HG02642 (cell line): ENCODE measurements at regions not wholly inside any gene's neighbourhood (a gene's known extent, or its start where the extent isn't known, plus 50 kb on each side); places are given as distances from the start of the nearest gene placed in this dataset.

ENCODE experiments used
- ATAC-seq: cut with Tn5 transposase; IDR thresholded peaks from one replicate; pipeline ENCODE4 v1.9.1; 2021; ENCODE audit warnings: mild to moderate bottlenecking; ENCODE audit not compliant: unreplicated experiment, poor library complexity

GRCh38 chr7:124366118-124366517, 333.3 kb upstream of the TMEM229A start:
- ATAC-seq, result no peak

DNA sequence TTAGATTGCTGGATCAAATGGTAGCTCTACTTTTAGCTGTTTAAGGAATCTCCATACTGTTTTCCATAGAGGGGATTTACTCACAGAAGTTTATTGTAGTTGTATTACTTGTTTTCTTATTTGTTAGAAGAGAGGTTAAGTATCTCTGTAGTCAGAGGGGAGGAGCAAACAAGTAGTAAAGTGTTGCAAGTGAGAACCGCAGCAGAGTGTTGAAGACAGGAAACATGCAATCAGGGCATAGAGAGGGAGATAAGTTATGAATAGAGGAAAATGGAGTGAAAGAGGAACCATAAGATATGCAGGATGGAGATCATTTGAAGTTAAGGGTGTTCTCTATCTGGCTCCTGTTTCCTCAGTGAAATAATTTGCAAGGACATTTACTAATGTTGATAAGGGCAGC, 331.4 kb upstream of the TMEM229A start:
- no peak for ATAC-seq

DNA sequence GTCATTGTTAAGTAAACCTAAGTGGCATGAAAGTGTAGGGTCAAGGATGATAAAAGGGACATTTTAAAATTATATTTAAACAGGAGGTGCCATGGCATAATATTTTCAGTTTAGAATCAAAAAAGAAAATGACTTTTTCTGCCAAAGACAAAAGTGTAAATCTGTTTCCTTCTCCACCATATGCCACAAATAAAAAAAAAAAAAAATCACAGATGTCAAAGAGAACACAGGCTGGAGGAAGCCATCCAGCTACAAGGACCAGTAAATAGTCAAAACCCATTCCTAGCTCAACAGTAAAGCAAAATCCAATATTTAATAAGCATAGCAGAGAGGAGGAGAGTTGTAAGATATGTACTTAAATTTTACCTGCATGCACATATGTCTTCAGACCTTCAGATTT, 321.3 kb upstream of the TMEM229A start:
- no peak for ATAC-seq

DNA sequence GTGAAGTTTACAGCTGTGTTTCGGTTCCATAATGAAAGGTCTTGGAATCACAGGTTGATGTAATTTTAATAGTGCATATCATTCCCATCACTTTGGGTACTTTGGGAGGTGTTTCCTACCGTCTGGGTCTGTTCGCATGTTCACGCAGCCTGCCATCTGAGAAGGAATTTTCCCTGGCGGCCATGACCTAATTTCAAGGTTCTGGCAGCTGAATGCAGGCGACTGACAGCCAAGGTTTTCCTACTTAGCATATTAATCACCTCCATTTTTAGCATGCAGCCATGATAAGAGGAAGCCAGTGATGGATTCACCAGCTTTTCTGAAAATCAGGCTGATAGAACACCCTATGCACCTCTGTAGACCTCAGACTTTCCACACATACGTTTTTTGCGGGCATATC, 319.1 kb upstream of the TMEM229A start:
- no peak for ATAC-seq

- ATAC-seq, result no peak
These were observed 316.6 kb upstream of the TMEM229A start for GRCh38 chr7:124349443-124349842.

GRCh38 chr7:124338861-124339260, 306.0 kb upstream of the TMEM229A start:
- no peak for ATAC-seq

GRCh38 chr7:124330731-124331407, 298.0 kb upstream of the TMEM229A start:
- ATAC-seq, result no peak

DNA sequence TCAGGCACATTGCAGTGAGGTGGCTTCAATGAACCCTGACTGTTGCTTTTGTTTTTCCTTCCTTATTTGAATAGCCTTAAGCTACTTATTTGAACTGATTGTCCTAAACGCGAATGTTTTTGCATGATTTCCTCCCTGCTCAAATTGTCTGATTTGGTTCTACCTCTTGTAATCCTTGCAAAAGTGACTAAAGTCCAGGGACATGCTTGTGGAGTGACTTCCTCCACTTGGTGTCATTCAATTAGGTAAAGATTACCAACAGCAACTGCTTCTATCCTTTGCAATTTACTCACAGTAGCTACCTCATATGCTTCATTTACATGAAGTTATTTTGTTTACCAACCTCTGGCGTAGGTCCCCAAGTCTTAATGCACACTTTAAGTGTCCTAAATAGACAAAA, 295.9 kb upstream of the TMEM229A start:
- ATAC-seq, result no peak

- ATAC-seq, result no peak
These were observed 291.4 kb upstream of the TMEM229A start for GRCh38 chr7:124324262-124324661.

GRCh38 chr7:124323597-124323996, 290.7 kb upstream of the TMEM229A start:
- ATAC-seq, result no peak

- ATAC-seq, result no peak
These were observed 289.7 kb upstream of the TMEM229A start for GRCh38 chr7:124322561-124322960.

DNA sequence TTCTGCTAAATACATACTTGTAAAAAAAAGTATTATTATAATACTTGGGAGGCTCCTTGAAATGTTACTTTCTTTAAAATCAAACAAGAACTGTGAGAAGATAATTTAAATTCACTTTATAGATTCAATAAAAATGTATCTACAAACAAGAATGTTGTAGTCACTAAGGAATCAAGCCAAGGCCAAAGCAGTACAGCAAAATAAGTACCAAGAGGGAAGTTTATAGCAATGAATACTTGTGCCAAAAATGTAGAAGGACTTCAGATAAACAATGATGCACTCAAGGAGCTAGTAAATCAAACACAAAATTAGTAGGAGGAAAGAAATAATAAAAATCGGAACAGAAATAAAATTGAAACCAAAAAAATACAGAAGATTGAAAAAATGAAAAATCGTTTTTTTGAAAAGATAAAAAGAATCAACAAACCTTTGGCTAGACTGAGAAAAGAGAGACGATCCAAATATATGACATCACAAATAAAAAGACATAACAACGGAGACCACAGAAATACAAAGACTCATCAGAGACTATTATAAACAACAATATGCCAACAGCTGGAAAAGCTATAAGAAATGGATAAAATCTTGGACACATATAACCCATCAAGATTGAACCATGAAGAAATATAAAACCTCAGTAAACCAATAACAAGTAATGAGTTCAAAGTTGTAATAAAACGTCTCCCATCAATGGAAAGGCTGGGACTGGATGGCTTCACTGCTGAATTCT, 286.0 kb upstream of the TMEM229A start:
- ATAC-seq, result no peak

GRCh38 chr7:124310934-124311390, 278.1 kb upstream of the TMEM229A start:
- no peak for ATAC-seq

DNA sequence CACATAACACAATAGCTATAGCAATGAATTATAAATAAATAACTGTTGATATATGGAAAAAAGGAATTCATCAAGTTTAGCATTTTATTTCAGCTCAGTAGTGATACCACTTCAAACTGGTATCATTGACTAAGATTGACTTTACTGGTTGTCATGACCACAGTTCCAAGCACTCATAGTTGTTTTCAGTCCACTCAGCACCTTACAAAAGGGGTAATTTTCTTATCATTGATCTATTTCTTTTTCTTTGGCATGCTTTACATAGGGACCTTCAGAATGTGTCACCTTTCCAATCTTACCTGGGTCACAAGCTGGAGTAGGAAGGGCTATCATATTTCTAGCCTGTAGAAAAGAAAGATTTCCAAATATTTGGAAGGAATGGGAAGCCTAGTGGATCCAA, 275.5 kb upstream of the TMEM229A start:
- no peak for ATAC-seq

DNA sequence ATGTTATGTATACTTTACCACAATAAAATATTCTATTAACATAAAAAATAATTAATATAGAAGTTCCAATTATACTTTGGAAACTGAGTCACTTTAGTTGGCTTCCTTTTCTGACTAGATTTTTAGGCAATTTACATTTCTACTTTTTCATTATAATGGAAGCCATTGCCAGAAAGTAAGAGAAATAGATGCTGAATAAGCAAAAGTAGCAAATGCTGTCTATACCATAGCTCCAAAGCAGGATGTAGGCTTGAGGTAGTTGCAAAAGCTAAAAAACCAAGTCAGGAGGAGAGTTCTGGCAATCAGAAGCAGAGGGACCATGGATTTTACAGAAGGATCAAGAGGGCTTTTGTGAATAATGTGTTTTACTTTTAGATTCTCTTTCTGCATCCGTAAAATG, 262.4 kb upstream of the TMEM229A start:
- ATAC-seq, result no peak

DNA sequence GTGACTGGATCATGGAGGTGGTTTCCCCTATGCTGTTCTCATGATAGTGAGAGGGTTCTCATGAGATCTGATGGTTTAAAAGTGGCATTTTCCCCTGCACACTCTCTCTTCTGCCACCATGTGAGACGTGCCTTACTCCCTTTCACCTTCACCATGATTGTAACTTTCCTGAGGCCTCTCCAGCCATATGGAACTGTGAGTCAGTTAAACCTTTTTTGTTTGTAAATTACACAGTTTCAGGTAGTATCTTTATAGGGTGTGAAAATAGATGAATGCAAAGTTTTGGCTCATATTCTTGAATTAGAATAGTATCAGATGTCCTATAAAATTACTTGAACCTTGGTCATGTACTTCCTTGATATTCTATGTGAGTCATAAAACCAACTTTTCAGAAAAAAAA, 252.1 kb upstream of the TMEM229A start:
- no peak for ATAC-seq

GRCh38 chr7:124276005-124276622, 243.2 kb upstream of the TMEM229A start:
- peak; percentile 98 for ATAC-seq

- ATAC-seq, result no peak
These were observed 242.5 kb upstream of the TMEM229A start for GRCh38 chr7:124275411-124275810.

GRCh38 chr7:124269774-124270173, 236.9 kb upstream of the TMEM229A start:
- no peak for ATAC-seq

DNA sequence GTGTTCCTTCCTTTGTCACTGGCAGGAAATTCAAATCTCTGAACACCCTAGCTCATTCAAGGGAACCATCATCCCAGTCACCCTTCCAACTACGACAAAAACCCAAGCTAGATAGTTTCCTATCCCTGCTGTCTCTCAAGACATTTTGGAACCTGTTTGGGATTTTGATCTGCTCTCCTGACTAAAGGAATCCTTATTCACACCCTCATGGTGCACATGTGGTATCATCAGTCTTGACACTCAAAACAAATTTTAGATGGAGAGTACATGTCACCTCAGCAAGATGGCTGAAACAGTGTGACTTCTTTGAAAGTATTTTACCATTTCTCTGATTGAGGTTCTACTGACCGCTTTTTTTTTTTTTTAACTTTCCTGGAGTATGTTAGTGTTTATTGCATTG, 234.3 kb upstream of the TMEM229A start:
- ATAC-seq, result no peak

GRCh38 chr7:124263232-124263827, 230.5 kb upstream of the TMEM229A start:
- peak; percentile 96 for ATAC-seq
